HFF-Myc (cell line): ENCODE measurements at regions not wholly inside any gene's neighbourhood (a gene's known extent, or its start where the extent isn't known, plus 50 kb on each side); places are given as distances from the start of the nearest gene placed in this dataset.

ENCODE experiments used
- DNase-seq: peaks from one replicate; pipeline ENCODE4 v3.0.0-alpha.2; 2011; ENCODE audit warnings: low read depth; ENCODE audit errors: extremely low read depth
- H3K4me3 ChIP-seq: replicated peaks from 2 replicates; pipeline ENCODE4 v1.5.1; 2011; ENCODE audit warnings: low read depth, mild to moderate bottlenecking, control low read depth, low read length
- CTCF ChIP-seq: IDR thresholded peaks from 2 replicates; pipeline ENCODE4 v1.5.1; 2012; ENCODE audit warnings: mild to moderate bottlenecking, low read depth, low read length, control low read depth; ENCODE audit errors: missing control alignments

GRCh38 chr3:59450946-59451763 lies 401.3 kb upstream of the CFAP20DC start:
- no peak overlapping the region for H3K4me3 ChIP-seq
- DNase-seq, result no peak
- no peak for TF ChIP-seq CTCF

- no peak for DNase-seq
- TF ChIP-seq CTCF, result no peak
- no peak overlapping the region for H3K4me3 ChIP-seq
These were observed 400.6 kb upstream of the CFAP20DC start for GRCh38 chr3:59450437-59450836.

DNA sequence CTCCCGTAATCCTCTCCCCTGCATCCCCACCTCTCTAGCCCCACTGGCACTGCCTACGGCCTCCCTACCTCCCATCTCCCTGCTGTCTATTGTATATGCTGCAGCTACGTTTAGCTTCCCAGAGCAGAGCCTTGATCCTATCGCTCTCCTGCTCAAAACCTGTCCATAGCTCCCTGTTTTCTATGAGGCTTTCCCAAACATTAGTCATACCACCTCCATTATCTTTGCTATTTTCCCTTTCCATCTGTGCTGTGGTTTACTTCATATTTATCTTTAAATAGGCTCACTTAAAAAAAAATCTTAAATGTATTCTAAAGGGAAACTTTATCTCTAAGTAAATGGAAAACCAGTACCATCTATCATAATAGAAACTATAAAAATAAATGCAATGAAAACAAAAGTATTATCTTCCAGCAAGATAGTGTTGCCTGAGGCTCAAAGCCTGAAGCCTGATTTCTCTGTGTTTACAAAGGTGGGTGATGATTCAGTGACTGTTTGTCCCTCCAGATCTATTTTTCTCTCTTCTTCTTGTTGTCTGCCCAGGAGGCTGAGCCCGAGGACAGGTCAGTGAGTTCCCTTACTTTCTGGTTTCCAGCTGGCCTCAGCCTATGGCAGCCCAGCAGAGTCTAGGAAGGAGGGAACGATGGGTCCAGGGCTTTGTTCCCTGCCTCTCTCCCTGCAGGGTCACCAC lies 397.1 kb upstream of the CFAP20DC start:
- no peak for DNase-seq
- no peak overlapping the region for H3K4me3 ChIP-seq
- TF ChIP-seq CTCF, result no peak

GRCh38 chr3:59444676-59445075 lies 394.9 kb upstream of the CFAP20DC start:
- no peak for TF ChIP-seq CTCF

GRCh38 chr3:59444294-59444671 lies 394.5 kb upstream of the CFAP20DC start:
- H3K4me3 ChIP-seq, result no peak overlapping the region
- TF ChIP-seq CTCF, result no peak
- no peak for DNase-seq

More at GRCh38 chr3:59444676-59445075, 394.9 kb upstream of the CFAP20DC start:
- no peak for DNase-seq
- no peak overlapping the region for H3K4me3 ChIP-seq

DNA sequence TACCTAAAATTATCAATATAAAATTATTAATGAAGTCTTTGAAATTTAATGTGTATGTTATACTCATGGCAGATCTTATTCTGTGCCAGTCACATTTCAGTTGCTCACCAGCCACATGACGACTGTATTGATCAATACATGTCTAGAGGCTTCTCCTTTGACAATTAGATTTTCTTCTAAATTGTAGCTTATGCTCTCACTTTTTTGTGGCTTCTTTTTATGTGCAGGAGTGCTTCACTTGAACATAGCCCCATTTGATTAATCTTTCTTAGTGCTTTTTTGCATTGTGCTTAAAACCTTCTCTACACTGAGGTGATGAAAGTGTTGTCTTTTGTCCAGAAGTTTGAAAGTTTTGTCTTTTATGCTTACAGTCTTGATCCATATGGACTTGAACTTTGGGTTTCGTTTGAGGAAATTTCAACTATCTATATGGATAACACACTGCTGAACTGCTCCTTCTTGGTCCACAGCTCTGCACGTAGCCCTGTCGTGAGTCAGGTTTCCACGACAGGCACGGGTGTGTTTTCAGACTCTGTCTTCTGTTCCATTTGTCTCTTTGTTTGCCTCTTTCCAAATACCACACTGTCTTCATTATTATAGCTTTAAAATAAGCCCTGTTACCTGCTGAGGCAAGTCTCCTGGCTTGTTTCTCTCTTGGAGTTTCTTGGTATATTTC lies 393.9 kb upstream of the CFAP20DC start:
- no peak overlapping the region for H3K4me3 ChIP-seq

More for the DNA sequence above, 393.9 kb upstream of the CFAP20DC start:
- TF ChIP-seq CTCF, result no peak
- no peak for DNase-seq
